Activated CD4-positive, alpha-beta T cell treated with anti-CD3 and anti-CD28 coated beads for 1 hour (primary cell): ENCODE measurements at regions not wholly inside any gene's neighbourhood (a gene's known extent, or its start where the extent isn't known, plus 50 kb on each side); places are given as distances from the start of the nearest gene placed in this dataset.

ENCODE experiments used
- DNase-seq: peaks from one replicate; pipeline ENCODE4 v3.0.0-alpha.2; 2020

DNA sequence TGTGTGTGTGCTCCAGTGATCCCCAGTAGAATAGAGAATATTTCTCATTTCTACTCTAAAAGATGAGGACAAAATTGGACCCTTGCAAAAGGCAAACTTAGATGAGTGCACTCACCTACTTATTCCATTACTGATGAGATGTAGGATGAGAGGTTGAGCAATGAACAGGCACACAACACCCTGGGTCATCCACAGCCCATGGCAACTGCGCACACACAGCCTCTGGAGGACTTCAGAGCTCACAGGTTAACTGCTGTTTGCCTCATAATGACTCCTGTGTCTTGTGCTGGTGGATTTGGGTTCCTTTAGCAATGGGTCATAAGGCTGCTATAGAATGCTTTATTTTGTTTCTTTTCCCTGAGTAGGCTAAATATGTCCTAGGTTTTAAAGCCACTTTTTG lies 103.6 kb upstream of the TNFAIP3 start:
- no peak for DNase-seq

DNA sequence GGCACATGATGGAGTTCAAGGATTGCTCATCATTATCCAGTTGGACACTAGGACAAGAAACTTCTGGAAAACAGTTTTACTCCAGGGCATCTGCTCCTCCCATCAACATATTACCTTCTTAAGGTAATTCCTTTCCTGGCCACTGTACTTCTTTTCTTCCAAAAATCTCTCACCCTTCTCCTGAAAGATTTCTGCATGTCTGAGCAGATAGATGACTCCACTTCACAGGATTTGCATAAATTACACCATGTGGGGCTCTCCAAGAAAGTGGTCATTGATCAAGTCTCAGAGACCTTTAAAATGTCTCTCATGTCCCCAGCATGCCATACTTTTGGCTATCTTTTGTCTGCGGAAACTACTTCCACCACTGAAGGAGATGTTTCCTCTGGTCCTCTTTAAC lies 103.2 kb upstream of the TNFAIP3 start:
- no peak for DNase-seq

DNA sequence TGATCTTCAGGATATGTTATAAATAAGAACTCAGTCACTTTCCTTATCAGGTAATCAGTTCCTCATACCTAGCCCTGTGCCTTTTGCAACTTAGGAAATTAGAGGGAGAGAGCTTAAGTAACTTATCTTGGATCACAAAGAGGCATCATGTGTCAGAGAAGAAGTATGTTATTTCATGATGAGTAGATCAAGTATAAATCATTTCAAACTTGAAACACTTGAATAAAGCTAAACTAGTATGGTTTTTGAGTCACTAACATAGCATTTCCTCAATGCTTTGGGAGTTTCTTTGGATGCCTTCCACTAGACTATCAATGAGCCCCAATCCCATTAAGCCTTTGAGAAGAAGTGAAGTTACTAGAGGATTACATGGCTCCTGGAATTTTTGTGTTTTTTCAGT lies 102.6 kb upstream of the TNFAIP3 start:
- DNase-seq, result no peak

DNA sequence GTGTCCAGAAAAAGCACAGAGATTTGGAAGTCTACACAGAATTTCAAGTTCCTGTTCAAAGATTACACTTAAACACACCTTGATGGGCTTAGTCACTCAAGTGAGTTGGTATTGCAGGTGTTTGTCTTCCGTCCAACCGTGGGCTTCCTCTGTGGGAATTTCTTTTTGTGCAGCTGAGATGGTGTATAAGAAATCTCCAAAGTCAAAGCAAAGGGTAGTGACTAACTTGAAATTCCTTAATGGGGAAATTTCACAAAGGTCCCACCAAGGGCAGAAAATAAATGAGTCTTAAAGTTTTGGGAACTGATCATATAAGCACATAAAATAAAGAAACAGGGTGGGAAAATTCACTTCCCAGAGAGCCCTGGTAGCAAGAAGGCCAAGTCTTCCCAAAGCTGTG lies 102.0 kb upstream of the TNFAIP3 start:
- no peak for DNase-seq

DNA sequence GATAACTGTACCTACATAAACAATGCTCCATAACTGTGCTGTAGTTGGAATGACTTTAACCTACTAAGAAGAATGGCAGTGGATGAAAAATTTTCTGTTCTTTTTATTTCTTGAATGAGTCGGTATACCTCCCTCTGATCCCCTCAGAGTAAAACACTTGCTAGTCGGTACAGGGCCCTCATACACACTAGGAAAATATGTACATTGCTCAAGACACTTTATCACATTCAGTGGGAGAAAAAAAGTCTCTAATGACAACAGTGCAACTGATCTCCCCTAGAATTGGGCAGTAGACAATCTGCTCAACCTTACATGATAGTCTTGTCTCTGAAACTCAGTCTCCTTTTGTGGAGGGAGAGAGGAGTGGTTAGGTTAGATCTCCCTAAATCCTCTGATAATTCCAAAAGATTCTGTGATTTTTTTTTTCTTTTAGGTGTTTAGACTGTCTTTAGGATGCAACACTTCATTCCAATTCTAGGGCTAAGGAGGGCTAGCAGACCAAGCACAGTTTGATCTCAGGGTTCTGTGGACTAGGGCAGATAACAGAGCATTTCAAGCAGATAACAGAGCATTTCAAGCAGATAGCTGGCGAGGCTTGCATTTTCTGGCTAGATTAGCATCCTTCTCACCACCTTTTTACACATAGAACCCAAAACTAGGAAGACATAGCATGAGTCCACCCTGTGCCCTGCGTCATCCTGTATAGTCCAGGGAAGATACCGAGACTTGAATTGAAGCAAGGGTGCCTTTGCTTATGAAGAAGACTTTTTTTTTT lies 100.3 kb upstream of the TNFAIP3 start:
- no peak for DNase-seq

DNA sequence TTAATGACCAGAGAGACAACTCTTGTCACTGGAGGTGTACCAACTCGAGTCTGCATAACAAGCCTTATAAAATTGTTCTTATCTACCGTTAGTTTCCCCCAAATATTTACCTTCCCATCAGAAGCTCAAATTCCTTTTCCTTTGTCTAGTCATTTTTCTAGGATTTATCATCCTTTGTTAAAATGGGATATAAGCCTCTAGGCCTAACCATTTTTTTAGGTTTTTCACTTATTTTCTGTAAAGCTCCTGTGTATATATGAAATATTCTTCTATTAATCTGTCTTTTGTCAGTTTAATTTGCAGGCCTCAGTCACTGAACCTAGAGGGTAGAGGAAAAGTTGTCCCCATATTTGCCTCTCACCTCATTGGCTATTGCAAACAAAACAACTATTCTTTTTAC lies 99.6 kb upstream of the TNFAIP3 start:
- no peak for DNase-seq

DNA sequence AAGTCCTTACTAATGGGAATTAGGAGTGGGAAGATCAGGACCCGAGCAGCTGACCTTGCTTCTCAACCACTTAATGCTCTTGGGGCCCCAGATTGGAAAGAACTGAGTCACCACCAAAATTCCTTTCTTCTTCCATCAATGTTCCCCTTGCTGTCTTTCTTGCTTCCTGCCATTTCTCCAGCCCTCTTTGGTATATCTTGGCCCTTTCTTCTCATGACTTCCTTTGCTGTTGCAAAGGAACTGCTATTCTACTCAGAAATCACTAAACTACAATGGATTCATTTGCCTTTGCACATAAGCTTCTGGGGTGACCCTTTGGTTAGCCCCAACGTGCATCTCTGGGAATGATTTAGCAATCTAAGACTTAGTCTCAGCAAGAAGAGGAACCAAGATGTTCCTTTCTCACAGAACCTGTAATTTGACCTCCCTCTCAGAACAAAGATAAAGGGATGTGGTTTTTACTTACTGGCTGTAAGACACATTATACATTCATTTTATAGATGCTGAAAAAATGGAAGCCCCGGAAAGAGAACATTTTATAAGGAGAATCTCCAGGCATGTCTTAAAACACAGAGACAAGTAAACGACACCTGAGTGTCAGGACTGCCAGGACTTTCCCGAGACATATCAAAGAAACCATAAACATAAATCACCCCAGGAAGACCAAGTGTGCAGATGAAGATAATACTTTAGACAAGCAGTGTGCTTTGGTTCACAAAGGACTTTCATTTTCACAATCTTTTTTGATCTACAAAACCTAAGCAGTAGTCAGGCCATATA lies 99.0 kb upstream of the TNFAIP3 start:
- no peak for DNase-seq

DNA sequence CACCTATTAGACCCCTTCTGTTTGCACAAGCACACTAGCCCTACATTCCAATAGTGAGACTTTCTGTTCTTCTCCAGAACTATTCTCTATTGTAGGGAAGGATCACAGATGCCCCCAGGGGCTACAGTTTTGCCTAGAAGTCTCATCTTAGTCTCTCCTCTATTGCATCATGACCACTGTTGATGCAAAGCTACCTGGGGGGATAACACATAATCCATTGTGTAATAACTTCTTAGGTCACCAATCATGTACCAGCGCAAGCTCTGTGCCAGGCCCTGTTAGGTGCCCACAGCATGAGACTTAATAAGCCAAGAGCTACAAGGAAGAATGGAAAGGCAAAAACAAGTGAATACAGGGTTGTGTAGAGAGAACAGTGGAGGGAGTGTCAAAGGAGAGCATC lies 98.1 kb upstream of the TNFAIP3 start:
- DNase-seq, result no peak

DNA sequence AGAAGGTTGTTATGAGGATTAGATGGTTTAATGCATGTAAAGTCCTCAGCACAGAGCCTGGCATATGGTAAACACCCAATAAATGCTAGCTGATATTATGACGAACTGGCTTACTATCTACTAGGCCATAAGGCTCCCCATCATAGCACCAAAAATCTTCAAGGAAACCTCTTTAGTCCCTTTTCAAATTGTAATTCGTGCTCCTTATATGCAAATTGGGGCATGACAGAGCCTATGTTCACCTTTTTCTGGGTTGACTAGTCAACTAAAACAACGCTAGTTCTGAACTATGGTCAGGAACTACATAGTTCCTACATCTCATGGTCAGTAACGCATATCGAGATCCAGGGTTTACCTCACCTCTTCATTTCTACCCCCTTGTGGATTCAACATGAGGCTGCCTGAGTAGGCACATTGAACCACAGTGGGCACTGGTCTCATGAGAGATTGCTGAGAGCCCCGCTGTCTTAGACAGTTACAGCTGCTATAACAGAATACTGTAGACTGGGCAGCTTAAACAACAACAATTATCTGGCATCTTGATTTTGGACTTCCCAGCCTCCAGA lies 97.2 kb upstream of the TNFAIP3 start:
- no peak for DNase-seq

DNA sequence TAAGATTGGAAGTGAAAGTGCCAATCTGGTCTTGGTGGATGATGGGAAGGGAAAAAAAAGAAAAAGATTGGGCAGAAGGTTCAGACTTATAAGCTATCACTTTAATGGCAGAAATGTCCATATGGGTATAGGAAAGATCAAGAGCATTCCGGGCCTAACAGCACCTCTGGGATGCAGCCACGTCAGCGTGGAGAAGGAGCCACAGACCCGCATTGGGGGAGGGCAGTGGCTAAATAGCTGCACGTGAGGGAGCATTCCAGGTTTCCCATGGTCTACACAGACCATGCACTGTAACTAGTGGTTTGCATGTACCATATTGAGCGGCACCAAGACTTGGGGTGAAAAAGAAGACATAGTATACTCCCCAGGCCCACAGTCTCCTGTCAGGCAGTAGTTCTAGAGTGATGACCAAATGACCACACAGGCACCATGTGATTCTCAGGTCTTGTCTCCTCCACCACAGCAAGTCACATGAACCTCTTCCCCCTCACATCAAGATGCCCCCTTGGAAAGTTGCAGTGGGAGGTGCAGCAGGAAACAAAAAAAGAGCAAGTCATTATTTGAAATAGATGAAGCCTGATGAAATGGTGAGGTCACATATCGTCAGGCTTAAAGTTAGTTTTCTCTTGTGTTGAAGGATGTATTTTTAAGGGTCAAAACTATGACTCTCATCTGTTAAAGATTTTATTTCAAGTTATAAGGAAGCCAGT lies 94.4 kb upstream of the TNFAIP3 start:
- DNase-seq, result no peak

DNA sequence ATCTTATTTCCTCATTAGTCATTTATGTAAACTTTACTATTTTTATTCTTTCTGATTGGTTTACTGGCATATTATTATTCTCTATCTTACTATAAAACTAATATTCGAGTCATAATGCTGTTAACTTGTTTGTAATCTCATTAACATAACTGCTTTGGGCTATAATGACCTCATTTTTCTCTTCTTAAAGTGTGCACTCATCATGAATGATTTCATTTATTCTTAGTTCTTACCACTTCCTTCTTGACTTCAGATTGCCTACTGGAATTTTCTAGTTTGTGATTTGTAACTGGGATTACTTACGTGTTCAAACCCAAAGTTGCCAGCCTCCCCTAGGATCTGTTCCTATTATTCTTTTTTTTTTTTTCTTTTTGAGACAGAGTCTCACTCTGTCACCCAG lies 91.8 kb upstream of the TNFAIP3 start:
- DNase-seq, result no peak

DNA sequence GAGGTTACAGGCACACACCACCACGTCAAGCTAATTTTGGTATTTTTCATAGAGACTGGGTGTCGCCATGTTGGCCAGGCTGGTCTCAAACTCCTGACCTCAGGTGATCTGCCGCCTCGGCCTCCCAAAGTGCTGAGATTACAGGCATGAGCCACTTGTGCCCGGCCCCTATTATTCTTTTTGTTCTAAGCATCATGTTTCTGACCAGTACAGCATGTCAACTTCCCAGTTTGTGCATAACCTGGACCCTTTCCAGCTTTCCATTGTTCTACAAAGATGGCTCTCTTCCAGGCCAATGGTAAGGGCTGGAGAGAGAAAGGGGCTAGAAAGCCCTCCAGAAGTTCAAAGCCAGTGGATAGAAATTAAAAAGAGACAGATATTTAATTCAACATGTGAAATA lies 91.3 kb upstream of the TNFAIP3 start:
- no peak for DNase-seq

DNA sequence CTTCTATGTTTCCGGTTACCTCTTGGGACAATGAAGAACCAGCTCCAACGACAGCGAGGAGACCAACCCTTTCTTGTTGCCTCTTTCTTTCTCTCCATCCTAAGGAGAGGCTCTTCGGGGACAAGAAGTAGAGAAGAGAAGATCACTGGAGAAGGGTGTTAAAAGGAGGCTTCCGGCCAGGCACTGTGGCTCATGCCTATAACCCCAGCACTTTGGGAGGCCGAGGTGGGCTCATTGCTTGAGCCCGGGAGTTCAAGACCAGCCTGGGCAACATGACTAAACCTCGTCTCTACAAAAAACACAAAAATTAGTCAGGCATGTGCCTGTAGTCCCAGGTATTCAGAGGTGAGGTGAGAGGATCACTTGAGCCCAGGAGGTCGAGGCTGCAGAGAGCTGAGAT lies 90.8 kb upstream of the TNFAIP3 start:
- DNase-seq, result no peak

DNA sequence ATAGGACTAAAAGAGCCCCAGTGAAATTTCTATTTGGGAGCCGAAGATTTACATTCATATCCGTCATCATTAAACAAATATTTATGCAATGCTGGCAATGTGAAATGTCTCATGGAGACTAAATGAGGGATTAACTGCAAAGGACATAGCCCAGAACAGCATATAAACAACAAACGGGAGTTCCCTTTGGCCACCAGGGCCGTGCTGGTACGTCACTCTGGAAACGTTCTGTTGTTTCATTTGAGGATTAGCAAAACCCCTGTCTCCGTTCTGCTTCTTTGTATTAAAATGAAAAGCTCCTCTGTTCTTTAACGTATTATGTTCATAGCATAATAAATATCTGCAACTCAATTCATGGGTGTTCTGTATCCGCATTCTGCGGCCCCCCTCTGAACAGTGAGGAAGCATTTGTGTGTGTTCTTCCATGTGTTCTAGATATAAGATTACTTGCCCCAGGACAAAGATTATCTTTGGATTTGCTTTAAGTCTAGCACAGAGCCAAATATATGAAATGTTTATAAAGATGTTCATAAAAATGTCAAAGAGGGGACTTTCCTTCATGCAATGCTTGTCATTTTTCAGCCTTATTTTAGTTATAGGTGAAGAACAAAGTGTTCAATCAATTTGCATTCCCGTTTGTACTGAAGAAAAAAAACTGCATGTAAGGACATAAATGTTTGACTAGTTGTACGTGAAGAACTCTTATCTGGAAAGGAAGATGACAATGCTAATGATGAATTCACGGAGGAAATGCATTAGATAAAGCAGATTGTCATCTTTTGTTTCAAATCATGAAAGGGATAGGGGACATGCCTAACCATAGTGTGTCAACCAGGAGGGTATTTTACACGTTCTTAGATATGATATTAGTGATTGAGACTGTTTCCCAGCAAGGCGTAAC lies 90.0 kb upstream of the TNFAIP3 start:
- DNase-seq, result no peak

DNA sequence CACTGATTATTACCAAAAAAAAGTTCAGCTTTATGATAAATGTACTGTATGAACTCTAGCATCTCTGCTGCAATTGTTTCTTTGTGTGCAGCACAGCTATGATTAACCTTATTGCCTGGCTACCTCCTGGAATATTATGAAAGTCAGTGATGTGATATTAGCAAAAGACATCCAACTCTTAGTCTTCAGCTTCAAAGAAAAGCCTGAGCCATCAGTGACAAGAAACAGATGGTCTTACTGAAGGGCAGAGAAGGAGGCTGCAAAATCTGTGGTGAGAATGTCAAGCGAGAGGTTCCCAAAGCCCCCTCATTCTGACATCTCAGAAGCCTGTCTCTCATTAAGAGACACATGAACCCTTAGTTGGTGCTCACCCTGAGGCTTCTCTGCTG lies 89.4 kb upstream of the TNFAIP3 start:
- no peak for DNase-seq

DNA sequence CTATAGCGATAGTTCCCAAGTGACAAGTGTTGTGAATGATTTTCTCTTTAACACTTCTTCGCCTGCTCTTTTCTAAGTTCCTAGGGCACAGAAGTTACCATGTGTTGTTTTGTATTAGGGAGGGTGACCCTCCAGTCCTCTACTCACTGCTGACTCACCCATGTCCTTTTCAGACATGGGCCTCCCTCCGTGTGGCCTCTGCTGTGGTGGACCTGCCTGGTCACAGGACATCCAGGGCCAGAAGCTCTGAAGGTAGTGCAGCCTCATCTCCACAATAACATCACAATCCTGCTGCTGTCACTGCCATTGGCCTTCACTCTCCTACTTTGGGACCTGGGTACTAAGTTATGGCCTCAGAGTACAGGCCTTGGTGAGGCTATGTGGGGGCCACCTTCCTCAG lies 87.1 kb upstream of the TNFAIP3 start:
- no peak for DNase-seq

DNA sequence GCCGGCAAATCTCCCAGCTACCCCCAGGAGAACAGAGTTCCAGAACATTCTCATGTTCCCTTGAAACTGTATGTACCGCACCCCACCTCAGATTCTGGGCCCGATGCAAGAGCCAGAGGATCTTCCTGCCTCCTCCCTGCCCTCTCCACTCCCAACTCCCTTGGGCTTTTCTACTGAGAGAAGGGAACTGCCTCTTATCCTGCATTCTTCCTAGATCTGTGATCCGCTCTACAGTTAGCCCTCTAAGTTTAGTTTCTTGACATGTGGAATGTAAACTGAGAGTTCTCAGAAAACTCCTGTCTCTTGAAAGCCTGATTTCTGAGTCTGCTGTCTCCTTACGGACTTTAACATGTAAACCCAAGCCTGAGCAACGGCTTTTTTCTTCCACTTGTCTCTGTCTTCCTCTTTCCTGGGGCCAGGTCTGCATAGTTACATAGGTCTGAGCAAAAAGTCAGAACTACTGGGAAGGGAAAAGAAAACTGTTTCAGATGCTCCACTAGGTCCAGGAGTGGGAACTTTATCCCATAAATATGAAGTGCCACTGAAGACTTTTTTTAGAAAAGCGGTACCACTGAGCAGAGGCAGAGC lies 86.5 kb upstream of the TNFAIP3 start:
- no peak for DNase-seq

DNA sequence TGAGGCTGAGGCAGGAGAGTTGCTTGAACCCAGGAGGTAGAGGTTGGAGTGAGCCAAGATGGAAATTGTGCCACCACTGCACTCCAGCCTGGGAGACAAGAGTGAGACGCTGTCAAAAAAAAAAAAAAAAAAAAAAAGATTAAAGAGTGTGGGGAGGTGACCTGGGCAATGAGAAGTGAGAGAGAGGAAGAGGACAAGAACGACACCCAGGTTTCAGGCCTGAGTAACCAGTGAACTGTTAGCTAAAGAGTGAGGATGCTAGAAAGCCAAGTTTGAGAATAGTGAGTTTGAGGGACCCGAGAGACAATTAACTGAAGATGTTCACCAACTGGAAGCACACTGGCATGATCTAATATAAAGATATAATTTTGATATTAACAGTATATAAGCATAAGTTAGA lies 85.4 kb upstream of the TNFAIP3 start:
- DNase-seq, result no peak

DNA sequence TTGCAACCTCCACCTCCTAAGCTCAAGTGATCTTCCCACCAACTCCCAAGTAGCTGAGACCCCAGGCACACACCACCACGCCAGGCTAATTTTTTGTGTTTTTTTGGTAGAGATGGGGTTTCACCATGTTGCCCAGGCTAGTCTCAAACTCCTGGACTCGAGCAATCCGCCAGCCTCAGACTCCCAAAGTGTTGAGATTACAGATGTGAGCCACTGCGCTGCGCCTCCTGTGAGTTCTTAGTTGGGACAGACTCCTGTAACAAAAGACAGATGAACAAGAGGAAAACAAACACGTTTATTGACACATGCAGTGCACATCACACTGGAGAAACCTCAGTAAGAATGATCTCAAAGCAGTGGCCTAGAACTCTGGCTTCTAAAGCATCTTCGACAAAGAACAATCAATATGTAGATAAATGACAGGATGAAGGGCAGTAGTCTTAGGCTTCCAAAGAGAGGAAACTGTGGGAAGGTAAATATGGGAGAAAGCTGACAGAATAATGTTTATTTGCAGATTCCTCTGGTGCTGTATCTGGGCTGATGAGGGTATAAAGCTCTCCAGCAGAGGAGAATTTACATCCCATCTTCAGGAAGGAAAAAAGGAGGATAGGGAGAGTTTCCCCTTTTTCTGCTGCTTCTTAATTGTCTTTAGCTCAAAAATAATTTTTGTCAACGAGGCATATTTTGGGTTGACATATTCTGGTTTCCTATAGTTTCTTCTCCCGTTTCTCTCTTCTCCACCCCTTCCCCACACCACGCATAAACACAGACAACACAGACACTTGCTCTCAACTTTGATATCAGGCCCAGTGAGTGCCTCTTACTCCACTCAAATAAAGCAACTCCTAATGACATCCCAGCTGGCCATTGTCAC lies 84.7 kb upstream of the TNFAIP3 start:
- DNase-seq, result no peak

DNA sequence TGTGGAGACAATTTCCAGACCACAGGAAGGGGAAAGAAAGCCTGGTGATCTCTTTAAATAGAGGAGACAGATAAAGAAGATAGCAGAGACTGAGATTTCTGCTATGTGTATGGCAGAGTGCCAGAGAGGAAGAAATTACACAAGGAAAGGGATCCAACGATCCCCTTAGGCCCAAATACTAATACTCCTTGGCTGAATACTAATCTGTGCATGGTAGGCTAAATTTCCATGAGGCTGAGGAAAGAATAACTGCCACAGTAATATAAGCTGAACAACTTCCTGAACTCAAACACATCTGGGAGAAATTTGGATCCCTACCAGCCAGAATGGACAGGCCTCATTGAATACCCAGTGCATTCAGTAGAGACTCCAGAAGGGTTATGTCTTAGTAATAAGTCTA lies 83.3 kb upstream of the TNFAIP3 start:
- DNase-seq, result no peak

DNA sequence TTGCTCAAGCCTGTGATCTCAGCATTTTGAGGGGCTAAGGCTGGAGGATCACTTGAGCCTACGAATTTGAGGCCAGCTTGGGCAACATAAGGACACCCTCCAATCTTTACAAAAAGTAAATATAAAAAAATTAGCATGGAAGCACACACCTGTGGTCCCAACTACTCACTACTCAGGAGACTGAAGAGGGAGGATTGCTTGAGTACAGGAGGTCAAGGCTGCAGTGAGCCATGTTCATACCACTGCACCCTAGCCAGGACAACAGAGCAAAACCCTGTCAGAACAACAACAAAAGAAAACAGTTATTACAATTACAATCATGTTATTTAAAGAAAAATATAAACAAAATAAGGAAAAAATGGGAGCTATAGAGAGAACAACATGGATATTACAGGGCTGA lies 82.5 kb upstream of the TNFAIP3 start:
- no peak for DNase-seq
